ENCODE measurements at regions not wholly inside any gene's neighbourhood (a gene's known extent, or its start where the extent isn't known, plus 50 kb on each side); places are given as distances from the start of the nearest gene placed in this dataset.
A peak's percentile ranks its signal among the peaks of the same experiment; 100 is the strongest.
"Not testable (repeated sequence)": the region's sequence is repeated elsewhere in the genome, so short reads cannot be mapped to it uniquely, and the experiment has no call there.

DNA sequence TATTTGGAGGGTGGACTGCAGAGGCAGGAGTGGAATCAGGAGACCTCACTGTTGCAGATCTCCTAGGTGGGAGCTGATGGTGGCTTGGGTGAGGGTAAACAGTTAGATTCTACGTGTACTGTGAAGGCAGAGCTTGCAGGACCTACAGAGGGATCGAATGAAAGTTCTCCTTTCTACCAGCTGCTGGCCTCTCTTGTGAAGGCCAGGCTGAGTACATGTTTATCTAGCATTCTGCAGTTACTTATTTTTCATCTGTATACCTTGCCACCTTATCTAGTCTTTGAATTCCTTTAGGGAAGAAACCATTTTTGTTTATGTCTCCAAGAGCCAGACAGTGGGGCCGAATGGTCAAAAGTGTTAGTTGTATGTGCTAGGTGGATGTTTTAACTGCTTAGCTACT is 57.6 kb downstream of the PTTG1 start:
- peaks cover 66% of the 10 kb centered on the region for H3K4me1 Mint-ChIP-seq (ENCODE audit: low read depth)
- H3K27me3 Mint-ChIP-seq, result no peaks in the 10 kb centered on the region
- no peak overlapping the region for H3K27ac Mint-ChIP-seq
- H3K4me3 Mint-ChIP-seq, result peak overlapping the region; percentile 47
- H3K9me3 Mint-ChIP-seq, result no peaks in the 10 kb centered on the region
- peaks cover 79% of the 10 kb centered on the region for H3K36me3 Mint-ChIP-seq (ENCODE audit: low read depth)

DNA sequence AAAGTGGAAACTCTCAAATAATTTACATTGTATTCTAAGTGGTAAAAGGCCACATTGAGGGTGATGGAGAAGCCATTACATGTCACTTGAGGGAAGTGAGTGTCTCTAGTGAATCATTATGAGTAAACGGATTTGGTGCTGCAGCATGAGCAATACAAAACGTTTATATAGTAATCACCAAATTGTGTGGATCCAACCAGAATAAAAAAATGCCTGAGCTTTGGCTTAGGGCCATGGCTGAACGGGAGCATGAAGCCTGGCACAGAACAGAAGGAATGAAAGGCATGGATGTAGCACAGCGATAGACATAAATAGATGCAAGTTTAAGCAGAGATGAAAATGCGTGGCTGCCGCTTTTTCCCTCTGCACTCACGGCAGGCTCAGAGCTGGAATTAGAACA is 58.3 kb downstream of the PTTG1 start:
- H3K27ac Mint-ChIP-seq, result no peak overlapping the region
- peaks cover 67% of the 10 kb centered on the region for H3K4me1 Mint-ChIP-seq (ENCODE audit: low read depth)
- no peaks in the 10 kb centered on the region for H3K27me3 Mint-ChIP-seq
- peak overlapping the region; percentile 41 for H3K4me3 Mint-ChIP-seq
- H3K36me3 Mint-ChIP-seq (ENCODE audit: low read depth), result peaks cover 81% of the 10 kb centered on the region
- H3K9me3 Mint-ChIP-seq, result no peaks in the 10 kb centered on the region

DNA sequence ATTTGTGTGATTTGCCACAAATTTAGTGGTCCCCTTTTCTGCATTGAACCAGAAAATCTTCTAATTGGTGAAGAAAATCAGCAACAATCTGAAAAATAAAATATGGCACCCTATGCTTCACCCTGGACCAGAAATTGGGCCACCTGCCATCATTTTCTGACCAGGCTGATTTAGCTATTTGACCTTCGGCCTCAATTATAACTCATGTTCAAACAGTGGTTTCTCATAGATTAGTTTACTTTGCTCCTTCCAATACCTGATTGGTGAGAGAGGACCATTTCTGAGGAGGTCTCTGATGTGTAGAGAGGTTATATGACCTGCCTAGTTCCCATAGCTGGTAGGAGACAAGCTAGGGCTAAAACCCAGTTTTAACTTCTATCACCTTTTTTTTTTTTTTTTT is 59.0 kb downstream of the PTTG1 start:
- H3K27ac Mint-ChIP-seq, result no peak overlapping the region
- H3K4me1 Mint-ChIP-seq (ENCODE audit: low read depth), result peaks cover 71% of the 10 kb centered on the region
- no peak overlapping the region for H3K4me3 Mint-ChIP-seq
- H3K36me3 Mint-ChIP-seq (ENCODE audit: low read depth), result peaks cover 81% of the 10 kb centered on the region
- no peaks in the 10 kb centered on the region for H3K27me3 Mint-ChIP-seq
- no peaks in the 10 kb centered on the region for H3K9me3 Mint-ChIP-seq

DNA sequence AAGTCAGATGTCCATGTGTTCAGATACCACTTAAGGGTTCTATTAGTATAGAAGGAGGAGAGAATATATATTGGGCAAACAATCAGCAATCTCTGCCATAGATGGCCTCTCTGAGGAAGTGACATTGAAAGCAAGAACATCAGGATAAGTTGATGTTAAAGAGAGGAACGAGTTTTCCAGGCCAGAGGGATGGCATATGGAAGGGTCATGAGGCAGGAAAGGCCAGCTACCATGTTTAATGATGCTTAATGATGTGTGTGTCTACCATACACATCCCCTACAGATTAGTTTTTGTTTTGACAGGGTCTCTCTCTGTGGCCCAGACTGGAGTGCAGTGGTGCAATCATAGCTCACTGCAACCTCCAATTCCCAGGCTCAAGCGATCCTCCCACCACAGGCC is 63.0 kb downstream of the PTTG1 start:
- Mint-ChIP-seq H3K27me3 (no peaks in the 10 kb centered on the region), H3K4me1 (ENCODE audit: low read depth) (peaks cover 56% of the 10 kb centered on the region), H3K36me3 (ENCODE audit: low read depth) (peaks cover 74% of the 10 kb centered on the region), H3K27ac (peak overlapping the region; percentile 31), H3K9me3 (no peaks in the 10 kb centered on the region), H3K4me3 (no peak overlapping the region)

DNA sequence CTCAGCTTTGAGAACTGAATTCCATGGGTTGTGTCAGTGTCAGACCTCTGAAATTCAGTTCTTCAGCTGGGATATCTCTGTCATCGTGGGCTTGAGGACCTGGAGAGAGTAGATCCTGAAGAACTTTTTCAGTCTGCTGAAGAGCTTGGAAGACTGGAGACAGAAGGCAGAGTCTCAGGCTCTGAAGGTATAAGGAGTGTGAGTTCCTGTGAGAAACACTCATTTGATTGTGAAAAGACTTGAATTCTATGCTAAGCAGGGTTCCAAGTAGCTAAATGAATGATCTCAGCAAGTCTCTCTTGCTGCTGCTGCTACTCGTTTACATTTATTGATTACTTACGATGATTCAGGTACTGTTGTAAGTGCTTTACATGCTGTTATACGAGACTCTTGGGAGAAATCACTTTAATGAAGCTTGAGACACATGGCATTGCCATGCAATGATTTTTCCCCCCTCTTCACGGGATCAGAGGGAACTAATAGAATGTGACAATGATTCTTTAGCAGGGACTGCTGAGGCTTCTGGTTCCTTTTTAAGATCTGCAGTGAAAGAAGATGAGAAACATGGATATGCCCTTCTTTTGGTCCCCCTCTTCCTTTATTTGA is 63.8 kb downstream of the PTTG1 start:
- Mint-ChIP-seq H3K9me3 (no peaks in the 10 kb centered on the region), H3K27ac (no peak overlapping the region), H3K4me3 (no peak overlapping the region), H3K36me3 (ENCODE audit: low read depth) (peaks cover 67% of the 10 kb centered on the region), H3K27me3 (no peaks in the 10 kb centered on the region), H3K4me1 (ENCODE audit: low read depth) (peaks cover 52% of the 10 kb centered on the region)

DNA sequence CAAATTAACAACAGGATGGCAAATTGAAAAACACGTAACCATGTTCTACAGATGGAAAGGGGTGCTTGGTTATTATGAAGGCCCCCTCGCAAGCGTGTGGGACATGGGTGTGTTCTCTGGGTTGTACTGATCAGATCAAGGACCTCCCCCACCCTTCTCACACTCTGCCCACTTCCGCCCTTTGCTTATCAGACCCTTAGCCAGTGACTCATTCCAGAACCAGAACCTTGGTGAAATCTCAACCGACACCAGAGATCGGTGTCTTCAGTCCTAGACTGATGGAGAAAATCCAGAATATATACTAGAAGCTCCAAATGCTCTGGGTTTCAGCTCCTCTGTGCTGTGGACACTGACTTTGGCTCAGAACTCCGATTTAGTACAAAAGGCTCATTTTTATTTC is 64.9 kb downstream of the PTTG1 start:
- H3K36me3 Mint-ChIP-seq (ENCODE audit: low read depth), result peaks cover 62% of the 10 kb centered on the region
- no peak overlapping the region for H3K4me3 Mint-ChIP-seq
- no peaks in the 10 kb centered on the region for H3K9me3 Mint-ChIP-seq
- H3K27ac Mint-ChIP-seq, result peak overlapping the region; percentile 23
- H3K4me1 Mint-ChIP-seq (ENCODE audit: low read depth), result peaks cover 49% of the 10 kb centered on the region
- no peaks in the 10 kb centered on the region for H3K27me3 Mint-ChIP-seq

DNA sequence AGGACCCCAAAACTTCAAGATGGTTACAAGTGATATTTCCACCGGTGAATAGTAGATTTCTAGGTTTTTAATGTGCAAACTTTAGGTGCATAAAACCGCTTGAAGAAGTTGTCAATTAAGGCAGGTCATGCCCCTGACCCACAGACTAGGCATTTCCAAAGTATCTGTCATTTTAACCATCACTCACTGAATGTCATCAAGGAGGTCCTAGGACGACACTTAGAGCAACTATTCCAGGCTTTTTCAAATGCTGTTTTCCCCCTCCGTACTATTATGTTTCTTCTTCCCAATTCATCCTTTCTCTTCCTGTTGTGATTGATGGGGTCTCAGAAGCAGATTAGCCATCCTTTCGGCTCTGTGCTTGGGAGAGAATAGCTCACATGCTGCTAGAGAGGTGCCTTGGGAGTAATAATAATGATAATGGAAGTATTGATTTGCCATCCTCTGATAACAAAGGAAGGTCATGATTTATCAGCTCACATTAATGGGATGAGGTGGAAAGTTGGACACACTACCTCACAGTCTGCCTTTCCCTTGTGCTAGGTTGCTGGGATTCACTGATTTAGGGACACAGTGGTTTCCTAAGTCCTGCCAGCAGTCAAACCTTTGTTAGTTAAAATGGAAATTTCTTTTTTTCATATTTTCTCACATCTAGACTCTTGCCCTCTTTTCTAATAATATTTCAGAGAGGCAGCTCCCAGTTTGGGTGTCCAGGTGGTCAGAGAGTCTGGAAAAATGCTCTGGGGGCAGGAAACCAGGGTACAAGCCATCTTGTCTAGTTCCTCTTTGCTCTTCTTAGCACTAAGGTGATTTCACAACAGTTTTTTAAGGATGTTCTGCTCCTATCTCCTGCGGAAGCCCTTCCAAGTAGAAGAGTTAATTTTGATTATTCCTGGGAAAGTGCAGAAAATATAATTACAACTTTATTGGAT is 67.0 kb downstream of the PTTG1 start:
- Mint-ChIP-seq H3K9me3 (no peaks in the 10 kb centered on the region), H3K36me3 (ENCODE audit: low read depth) (peaks cover 43% of the 10 kb centered on the region), H3K27me3 (no peaks in the 10 kb centered on the region), H3K27ac (no peak overlapping the region), H3K4me1 (ENCODE audit: low read depth) (peaks cover 36% of the 10 kb centered on the region), H3K4me3 (no peak overlapping the region)

DNA sequence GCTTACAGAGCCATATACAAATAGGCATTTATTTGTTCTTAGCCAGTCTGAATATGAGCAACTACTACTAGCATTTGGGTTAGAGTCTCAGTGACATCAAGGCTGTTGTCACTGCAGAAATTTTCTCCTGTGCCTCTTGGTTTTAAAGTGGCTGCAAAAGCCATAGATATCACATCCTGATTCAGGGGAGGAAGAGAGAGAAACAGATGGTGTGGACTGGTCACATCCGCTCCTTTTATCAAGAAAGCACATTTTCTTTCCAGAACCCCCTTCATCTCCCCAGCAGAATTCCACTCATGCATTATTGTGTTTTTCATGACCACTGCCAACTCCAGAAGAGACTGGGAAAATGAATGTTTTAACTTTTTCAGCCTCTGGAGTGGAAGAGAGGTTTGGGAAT is 69.8 kb downstream of the PTTG1 start:
- H3K9me3 Mint-ChIP-seq, result no peaks in the 10 kb centered on the region
- H3K4me3 Mint-ChIP-seq, result no peak overlapping the region
- H3K36me3 Mint-ChIP-seq (ENCODE audit: low read depth), result peaks cover 20% of the 10 kb centered on the region
- no peak overlapping the region for H3K27ac Mint-ChIP-seq
- no peaks in the 10 kb centered on the region for H3K27me3 Mint-ChIP-seq
- H3K4me1 Mint-ChIP-seq (ENCODE audit: low read depth), result peaks cover 29% of the 10 kb centered on the region

DNA sequence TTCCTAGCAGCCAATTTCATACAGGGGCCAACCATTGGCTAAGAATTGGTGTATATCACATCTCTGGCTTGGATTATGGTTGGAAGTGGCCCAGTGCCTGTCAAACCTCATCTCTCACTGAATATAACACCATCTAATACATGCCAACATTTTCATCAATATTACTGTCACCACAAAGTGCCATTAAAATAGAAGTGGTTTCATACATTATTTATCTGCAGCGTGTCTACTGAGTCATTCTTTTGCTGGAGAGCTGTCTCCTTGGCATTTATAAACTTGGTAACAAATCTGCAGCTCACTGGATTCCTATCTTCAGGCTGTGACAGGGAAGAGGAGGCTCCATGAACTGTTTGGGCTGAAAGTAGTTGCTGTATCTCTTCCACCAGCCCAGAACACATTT is 70.9 kb downstream of the PTTG1 start:
- no peaks in the 10 kb centered on the region for H3K27me3 Mint-ChIP-seq
- H3K4me3 Mint-ChIP-seq, result no peak overlapping the region
- no peaks in the 10 kb centered on the region for H3K9me3 Mint-ChIP-seq
- no peak overlapping the region for H3K27ac Mint-ChIP-seq
- peaks cover 25% of the 10 kb centered on the region for H3K4me1 Mint-ChIP-seq (ENCODE audit: low read depth)
- peaks cover 9% of the 10 kb centered on the region for H3K36me3 Mint-ChIP-seq (ENCODE audit: low read depth)

DNA sequence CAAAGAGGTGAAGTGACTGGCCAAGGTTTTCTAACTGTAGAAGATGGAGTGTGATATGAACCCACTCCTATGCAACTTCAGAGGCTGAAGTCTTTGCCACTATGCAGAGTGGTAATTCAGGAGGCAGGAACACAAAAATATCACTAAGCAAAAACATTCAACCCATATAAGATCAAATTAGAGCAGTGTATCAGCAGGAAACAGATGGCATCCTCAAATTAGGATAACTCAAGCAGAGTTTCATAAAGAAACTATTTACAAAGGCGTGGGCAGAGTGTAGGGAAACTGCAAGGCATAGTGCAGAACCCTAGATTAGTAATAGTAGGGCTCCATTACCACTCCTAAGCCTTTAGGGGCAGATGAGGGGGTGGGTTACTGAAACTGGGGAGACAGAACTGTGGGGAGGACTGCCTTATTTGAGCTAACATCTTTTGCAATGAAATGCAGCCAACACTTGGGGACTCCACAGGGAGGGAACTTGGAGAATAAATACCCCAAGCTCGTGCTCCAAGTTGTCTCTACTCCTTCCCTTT is 72.2 kb downstream of the PTTG1 start:
- H3K4me3 Mint-ChIP-seq, result no peak overlapping the region
- H3K4me1 Mint-ChIP-seq (ENCODE audit: low read depth), result peaks cover 25% of the 10 kb centered on the region
- no peaks in the 10 kb centered on the region for H3K36me3 Mint-ChIP-seq (ENCODE audit: low read depth)
- no peaks in the 10 kb centered on the region for H3K9me3 Mint-ChIP-seq
- H3K27me3 Mint-ChIP-seq, result no peaks in the 10 kb centered on the region
- H3K27ac Mint-ChIP-seq, result no peak overlapping the region

DNA sequence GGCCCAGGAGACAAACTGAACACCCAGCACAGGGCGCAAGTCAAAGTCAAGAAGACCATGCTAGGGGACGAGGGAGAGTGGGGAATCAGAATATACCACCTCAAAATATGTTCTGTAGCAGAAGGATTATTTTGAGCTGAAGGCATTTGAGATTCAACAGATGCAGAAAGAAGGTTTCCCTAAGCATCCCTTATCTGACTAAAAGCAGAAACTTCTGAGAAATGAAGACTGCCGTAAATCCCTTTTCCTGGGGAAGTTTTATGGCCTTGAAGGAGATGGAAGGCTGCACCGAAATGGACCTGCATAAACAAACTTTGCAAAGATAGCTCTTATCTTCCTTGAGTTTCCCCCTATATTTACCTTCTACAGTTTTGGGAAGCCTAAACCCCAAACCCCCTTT is 72.8 kb downstream of the PTTG1 start:
- no peaks in the 10 kb centered on the region for H3K27me3 Mint-ChIP-seq
- H3K4me3 Mint-ChIP-seq, result no peak overlapping the region
- H3K9me3 Mint-ChIP-seq, result no peaks in the 10 kb centered on the region
- no peaks in the 10 kb centered on the region for H3K36me3 Mint-ChIP-seq (ENCODE audit: low read depth)
- peaks cover 25% of the 10 kb centered on the region for H3K4me1 Mint-ChIP-seq (ENCODE audit: low read depth)
- no peak overlapping the region for H3K27ac Mint-ChIP-seq

DNA sequence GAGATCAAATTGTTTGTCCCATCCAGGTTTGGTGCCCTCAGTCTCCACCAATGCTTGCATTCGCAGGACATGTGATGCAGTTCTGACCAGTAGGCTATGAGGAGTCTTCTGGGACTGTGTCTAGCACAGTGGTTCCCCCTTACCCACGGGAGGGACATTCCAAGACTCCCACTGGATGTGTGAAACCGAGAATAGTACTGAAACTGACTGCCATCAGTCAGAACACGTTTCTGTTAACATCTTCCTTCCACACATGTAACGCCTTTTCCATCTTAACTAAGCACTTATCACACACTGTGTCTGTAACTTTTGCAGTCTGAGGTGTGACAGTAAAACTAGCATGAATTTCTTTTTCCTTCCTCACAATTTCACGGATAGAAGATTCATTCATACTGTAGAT is 74.7 kb downstream of the PTTG1 start:
- no peaks in the 10 kb centered on the region for H3K36me3 Mint-ChIP-seq (ENCODE audit: low read depth)
- no peak overlapping the region for H3K4me3 Mint-ChIP-seq
- H3K27me3 Mint-ChIP-seq, result no peaks in the 10 kb centered on the region
- H3K4me1 Mint-ChIP-seq (ENCODE audit: low read depth), result peaks cover 25% of the 10 kb centered on the region
- H3K9me3 Mint-ChIP-seq, result no peaks in the 10 kb centered on the region
- H3K27ac Mint-ChIP-seq, result peak overlapping the region; percentile 80

DNA sequence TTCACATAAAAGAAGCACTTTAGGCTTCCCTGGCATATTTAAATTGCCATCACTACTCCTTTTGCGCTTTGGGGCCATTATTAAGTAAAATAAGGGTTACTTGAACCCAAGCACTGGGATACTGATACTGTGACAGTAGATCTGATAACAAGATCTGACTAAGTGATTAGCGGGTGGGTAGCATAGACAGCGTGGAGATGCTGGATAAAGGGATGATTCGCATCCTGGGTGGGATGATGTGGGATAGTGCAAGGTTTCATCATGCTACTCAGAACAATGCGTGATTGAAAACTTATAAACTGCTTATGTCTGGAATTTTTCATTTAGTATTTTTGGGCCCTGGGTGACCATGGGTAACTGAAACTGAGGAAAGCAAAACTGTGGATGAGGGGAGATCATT is 75.1 kb downstream of the PTTG1 start:
- Mint-ChIP-seq H3K4me3 (no peak overlapping the region), H3K9me3 (no peaks in the 10 kb centered on the region), H3K27me3 (no peaks in the 10 kb centered on the region), H3K4me1 (ENCODE audit: low read depth) (peaks cover 25% of the 10 kb centered on the region), H3K36me3 (ENCODE audit: low read depth) (no peaks in the 10 kb centered on the region), H3K27ac (peak overlapping the region; percentile 80)

DNA sequence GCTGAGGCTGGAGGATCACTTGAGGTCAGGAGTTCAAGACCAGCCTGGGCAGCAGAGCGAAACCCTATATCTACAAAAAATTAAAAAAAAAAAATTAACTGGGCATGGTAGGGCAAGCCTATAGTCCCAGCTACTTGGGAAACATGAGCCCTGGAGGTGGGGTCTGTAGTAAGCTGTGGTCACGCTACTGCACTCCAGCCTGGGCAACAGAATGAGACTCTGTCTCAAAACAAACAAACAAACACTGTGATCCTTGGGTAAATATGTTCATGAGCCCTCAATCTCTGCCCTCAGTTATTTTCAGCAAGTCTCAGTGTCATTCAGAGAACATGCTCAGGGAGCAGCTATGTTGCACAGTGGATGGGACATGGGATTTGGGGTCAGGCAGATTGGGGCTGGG is 76.2 kb downstream of the PTTG1 start:
- Mint-ChIP-seq H3K36me3 (ENCODE audit: low read depth) (no peaks in the 10 kb centered on the region), H3K27ac (no peak overlapping the region), H3K4me3 (no peak overlapping the region), H3K4me1 (ENCODE audit: low read depth) (peaks cover 25% of the 10 kb centered on the region), H3K27me3 (no peaks in the 10 kb centered on the region), H3K9me3 (no peaks in the 10 kb centered on the region)

DNA sequence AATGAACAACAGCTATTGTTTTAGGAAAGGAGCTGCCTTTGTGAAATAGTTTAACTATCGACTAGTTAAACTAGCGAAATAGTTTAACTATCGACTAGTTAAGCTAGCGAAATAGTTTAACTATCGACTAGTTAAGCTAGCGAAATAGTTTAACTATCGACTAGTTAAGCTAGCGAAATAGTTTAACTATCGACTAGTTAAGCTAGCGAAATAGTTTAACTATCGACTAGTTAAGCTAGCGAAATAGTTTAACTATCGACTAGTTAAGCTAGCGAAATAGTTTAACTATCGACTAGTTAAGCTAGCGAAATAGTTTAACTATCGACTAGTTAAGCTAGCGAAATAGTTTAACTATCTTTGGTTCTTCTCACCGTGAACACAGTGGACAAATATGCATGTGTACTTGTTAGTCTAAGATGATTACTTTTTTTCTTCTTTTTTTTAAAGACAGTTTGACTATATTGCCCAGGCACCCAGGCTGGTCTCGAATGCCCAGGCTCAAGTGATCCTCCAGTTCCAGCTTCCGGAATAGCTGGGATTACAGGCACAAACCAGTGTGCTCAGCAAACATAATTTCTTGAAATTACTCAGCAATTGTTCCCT is 76.9 kb downstream of the PTTG1 start:
- H3K4me1 Mint-ChIP-seq (ENCODE audit: low read depth), result peaks cover 25% of the 10 kb centered on the region
- H3K27ac Mint-ChIP-seq, result not testable (repeated sequence)

More for the DNA sequence above, 76.9 kb downstream of the PTTG1 start:
- not testable (repeated sequence) for H3K9me3 Mint-ChIP-seq; H3K27me3 Mint-ChIP-seq; H3K36me3 Mint-ChIP-seq (ENCODE audit: low read depth); H3K4me3 Mint-ChIP-seq
